ENCODE measurements at regions not wholly inside any gene's neighbourhood (a gene's known extent, or its start where the extent isn't known, plus 50 kb on each side); places are given as distances from the start of the nearest gene placed in this dataset.

DNA sequence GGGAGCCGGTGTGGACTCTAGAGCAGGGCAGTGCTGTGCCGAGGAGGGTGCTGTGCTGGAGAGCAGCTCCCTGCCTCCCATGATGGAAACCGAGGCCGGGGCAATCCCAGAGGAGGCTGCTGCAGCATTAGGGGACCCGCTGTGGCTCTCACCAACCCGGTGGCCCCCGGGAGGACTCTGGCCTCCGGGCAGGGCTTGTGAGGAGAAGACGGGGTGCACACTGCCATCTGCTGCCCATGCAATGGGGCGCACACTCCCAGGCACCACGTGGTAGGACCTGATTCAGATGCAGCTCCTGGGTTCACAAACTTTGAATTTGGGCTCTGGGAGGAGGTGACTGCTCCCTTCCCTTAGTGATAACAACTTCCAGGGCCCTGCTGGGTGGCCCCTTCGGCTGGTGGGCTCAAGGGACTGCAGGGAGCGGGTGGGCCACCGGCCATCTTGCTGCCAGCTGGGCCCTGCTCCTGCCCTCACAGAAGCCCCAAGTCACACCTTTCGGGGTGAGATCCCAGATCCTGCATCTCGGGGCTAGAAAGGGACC is 93.8 kb upstream of the FGF3 start:
- H3K4me1 ChIP-seq, result peaks cover 0 to 18% (median 9%) of the 10 kb centered on the region in 4 donors
- TF ChIP-seq POLR2AphosphoS5 (IDR thresholded peaks at IDR 0.05) (no peak), EP300 (IDR thresholded peaks at IDR 0.05; ENCODE audit: low read depth) (no peak), POLR2A (IDR thresholded peaks at IDR 0.05) (no peak)
- TF ChIP-seq, protein P1, sequence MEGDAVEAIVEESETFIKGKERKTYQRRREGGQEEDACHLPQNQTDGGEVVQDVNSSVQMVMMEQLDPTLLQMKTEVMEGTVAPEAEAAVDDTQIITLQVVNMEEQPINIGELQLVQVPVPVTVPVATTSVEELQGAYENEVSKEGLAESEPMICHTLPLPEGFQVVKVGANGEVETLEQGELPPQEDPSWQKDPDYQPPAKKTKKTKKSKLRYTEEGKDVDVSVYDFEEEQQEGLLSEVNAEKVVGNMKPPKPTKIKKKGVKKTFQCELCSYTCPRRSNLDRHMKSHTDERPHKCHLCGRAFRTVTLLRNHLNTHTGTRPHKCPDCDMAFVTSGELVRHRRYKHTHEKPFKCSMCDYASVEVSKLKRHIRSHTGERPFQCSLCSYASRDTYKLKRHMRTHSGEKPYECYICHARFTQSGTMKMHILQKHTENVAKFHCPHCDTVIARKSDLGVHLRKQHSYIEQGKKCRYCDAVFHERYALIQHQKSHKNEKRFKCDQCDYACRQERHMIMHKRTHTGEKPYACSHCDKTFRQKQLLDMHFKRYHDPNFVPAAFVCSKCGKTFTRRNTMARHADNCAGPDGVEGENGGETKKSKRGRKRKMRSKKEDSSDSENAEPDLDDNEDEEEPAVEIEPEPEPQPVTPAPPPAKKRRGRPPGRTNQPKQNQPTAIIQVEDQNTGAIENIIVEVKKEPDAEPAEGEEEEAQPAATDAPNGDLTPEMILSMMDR (IDR thresholded peaks at IDR 0.05), result peak in 4 of 5 experiments; percentile 18 to 42 (median 28)
- 20 to 50% methylated on average over 1 to 16 of the region's 16 CpGs for WGBS, 2 donors (ENCODE audit: low coverage in 1 of 2)
- intact Hi-C loops (cut with DNase I; ENCODE audit: low total_unique reads), result no loop called here
- no peaks in the 10 kb centered on the region for H3K36me3 ChIP-seq
- H3K27ac ChIP-seq, result no peak overlapping the region
- peak; percentile 27 for DNase-seq
- peaks cover 38% of the 10 kb centered on the region for H3K27me3 ChIP-seq
- no peak overlapping the region for H3K4me3 ChIP-seq
- no peaks in the 10 kb centered on the region for H3K9me3 ChIP-seq
- in situ Hi-C loops (cut with MboI; ENCODE audit: low pct_ligation_motif_present in 1 of 4, low pct_unique_long_range_greater_than_20kb in 1 of 4, low sequenced_read_pairs in 3 of 4), result loop anchor here in 2 of 4 donors (5.0 kb wide), 2 partner anchors 279 to 284 kb away; no protein-coding TSS in a partner anchor

DNA sequence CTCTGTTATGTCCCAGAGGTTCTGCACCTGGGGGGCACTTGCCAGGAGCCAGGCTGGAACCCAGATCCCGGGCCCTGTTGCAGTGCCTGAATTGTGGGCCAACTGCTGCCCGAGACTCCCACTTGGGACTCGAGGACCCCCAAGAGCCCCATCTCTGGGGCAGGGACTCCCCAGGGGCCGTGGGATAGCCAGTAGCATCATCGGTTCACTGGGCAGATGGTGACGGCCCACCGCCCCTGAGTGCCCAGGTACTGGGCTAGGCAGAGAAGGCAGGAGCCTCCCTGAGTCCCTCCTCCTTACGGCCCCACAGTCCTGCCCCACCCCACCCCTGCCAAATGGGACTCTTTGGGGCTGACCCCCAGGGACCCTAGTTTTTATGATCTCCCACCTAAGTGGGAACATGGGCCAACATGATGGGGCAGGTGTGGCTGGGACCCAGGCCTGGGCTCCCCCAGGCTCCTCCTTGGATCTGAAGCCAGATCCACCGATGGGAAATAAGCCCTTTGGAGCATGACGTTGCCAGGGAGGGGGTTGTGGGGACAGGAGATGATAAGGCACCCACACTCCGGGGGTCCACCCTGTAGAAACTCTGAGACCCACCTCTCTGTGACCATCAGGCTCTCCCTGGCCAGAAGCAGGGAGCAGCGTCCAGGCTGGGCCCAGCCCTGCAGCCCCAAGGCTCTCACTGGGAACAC is 94.5 kb upstream of the FGF3 start:
- whole genome bisulfite sequencing, 2 donors (ENCODE audit: low coverage in 1 of 2), result 78% methylated on average over 11 of the region's 12 CpGs; no CpG with 5 or more reads in 1 of the 2 donors
- no peak for DNase-seq
- H3K36me3 ChIP-seq, result no peaks in the 10 kb centered on the region
- no peak overlapping the region for H3K27ac ChIP-seq
- no peak for TF ChIP-seq POLR2AphosphoS5 (IDR thresholded peaks at IDR 0.05)
- TF ChIP-seq POLR2A (IDR thresholded peaks at IDR 0.05), result no peak
- TF ChIP-seq EP300 (IDR thresholded peaks at IDR 0.05; ENCODE audit: low read depth), result no peak
- TF ChIP-seq, protein P1 (IDR thresholded peaks at IDR 0.05), result no peak
- in situ Hi-C loops (cut with MboI; ENCODE audit: low pct_ligation_motif_present in 1 of 4, low pct_unique_long_range_greater_than_20kb in 1 of 4, low sequenced_read_pairs in 3 of 4) (loop anchor here in 2 of 4 donors (5.0 kb wide), 2 partner anchors 279 to 284 kb away; no protein-coding TSS in a partner anchor), intact Hi-C loops (cut with DNase I; ENCODE audit: low total_unique reads) (no loop called here)
- no peaks in the 10 kb centered on the region for H3K9me3 ChIP-seq
- H3K27me3 ChIP-seq, result peaks cover 45% of the 10 kb centered on the region
- peaks cover 0 to 20% (median 10%) of the 10 kb centered on the region in 4 donors for H3K4me1 ChIP-seq
- no peak overlapping the region for H3K4me3 ChIP-seq

- TF ChIP-seq EP300 (IDR thresholded peaks at IDR 0.05; ENCODE audit: low read depth) (no peak), POLR2A (IDR thresholded peaks at IDR 0.05) (no peak), POLR2AphosphoS5 (IDR thresholded peaks at IDR 0.05) (no peak)
- TF ChIP-seq, protein P1 (IDR thresholded peaks at IDR 0.05), result no peak
- peaks cover 37% of the 10 kb centered on the region for H3K27me3 ChIP-seq
- intact Hi-C loops (cut with DNase I; ENCODE audit: low total_unique reads), result no loop called here
- no peak overlapping the region for H3K4me3 ChIP-seq
- in situ Hi-C loops (cut with MboI; ENCODE audit: low pct_ligation_motif_present in 1 of 4, low pct_unique_long_range_greater_than_20kb in 1 of 4, low sequenced_read_pairs in 3 of 4), result loop anchor here in 2 of 4 donors (5.0 kb wide), 2 partner anchors 278 to 283 kb away; no protein-coding TSS in a partner anchor
- peak; percentile 13 for DNase-seq
- H3K9me3 ChIP-seq, result no peaks in the 10 kb centered on the region
- no peaks in the 10 kb centered on the region for H3K36me3 ChIP-seq
- 70% methylated on average over 18 of the region's 18 CpGs; no CpG with 5 or more reads in 1 of the 2 donors for WGBS, 2 donors (ENCODE audit: low coverage in 1 of 2)
- H3K4me1 ChIP-seq, result peaks cover 0 to 22% (median 13%) of the 10 kb centered on the region in 4 donors
- H3K27ac ChIP-seq, result no peak overlapping the region
These were observed 95.3 kb upstream of the FGF3 start for GRCh38 chr11:69914286-69915150.

DNA sequence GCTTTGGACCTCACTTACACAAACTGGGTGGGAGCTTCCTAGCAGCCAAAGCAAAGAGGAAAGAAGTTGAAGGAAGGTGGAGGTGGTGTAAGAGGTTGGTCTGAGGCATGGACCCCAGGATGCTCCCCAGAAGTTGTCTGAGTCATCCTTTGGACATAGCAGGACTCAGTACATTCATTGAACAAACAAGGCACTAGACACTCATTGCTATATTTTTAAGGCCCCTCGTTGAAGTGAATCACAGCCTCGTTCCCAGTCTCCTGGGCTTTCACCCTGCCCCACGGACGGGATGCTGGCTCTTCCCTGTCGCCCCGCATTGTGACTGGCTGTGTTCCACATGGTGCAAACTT is 95.9 kb upstream of the FGF3 start:
- Histone ChIP-seq H3K27me3 (peaks cover 34% of the 10 kb centered on the region), H3K4me1 (peaks cover 0 to 22% (median 13%) of the 10 kb centered on the region in 4 donors), H3K36me3 (no peaks in the 10 kb centered on the region), H3K4me3 (no peak overlapping the region), H3K9me3 (no peaks in the 10 kb centered on the region), H3K27ac (peak overlapping the region in 1 of 4 donors; percentile 44)
- in situ Hi-C loops (cut with MboI; ENCODE audit: low pct_ligation_motif_present in 1 of 4, low pct_unique_long_range_greater_than_20kb in 1 of 4, low sequenced_read_pairs in 3 of 4) (no loop called here), intact Hi-C loops (cut with DNase I; ENCODE audit: low total_unique reads) (no loop called here)
- 28 to 58% methylated on average over 2 to 6 of the region's 6 CpGs for WGBS, 2 donors (ENCODE audit: low coverage in 1 of 2)
- TF ChIP-seq POLR2AphosphoS5 (IDR thresholded peaks at IDR 0.05) (no peak), EP300 (IDR thresholded peaks at IDR 0.05; ENCODE audit: low read depth) (no peak), POLR2A (IDR thresholded peaks at IDR 0.05) (no peak)
- TF ChIP-seq, protein P1 (IDR thresholded peaks at IDR 0.05), result no peak
- peak; percentile 0 for DNase-seq
